ENCODE measurements at regions not wholly inside any gene's neighbourhood (a gene's known extent, or its start where the extent isn't known, plus 50 kb on each side); places are given as distances from the start of the nearest gene placed in this dataset.

DNA sequence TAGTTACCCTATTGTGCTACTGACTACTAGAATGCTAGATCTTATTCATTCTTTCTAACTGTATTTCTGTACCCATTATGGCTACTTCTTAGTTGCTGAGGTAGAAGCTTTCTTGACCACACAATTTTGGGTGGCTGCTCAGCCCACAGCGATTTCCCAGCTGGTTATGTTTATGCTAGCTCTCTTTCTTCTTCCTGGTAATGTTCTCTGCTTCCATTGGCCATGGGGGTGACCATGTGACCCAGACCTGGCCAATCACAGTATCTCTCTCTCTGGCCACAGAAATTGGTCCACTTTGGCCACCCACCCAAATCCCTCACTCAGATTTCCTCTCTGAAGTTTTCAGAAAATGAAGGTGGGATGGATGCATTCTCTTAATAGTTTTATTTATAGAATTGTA lies 427.9 kb upstream of the CLINT1 start:
- no peak for DNase-seq

DNA sequence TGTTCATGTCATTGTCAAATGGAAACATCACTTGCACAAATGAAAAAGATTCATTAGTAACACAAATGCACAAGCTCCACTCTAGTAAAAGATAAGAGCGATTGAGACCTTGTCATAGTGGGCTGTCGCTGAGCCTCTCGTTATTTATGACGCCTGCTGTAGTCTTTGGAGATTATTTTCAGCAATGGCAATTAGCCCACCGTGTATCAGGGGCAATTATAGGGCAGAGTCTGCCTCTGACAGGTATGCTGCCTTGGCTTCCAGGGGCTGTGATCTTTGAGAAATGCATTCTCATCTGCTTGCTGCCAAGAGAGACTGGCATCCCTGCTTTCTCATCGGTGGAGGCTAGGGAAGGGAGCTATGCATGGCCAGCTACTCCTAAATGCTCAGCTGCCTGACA lies 426.8 kb upstream of the CLINT1 start:
- DNase-seq = no peak

DNA sequence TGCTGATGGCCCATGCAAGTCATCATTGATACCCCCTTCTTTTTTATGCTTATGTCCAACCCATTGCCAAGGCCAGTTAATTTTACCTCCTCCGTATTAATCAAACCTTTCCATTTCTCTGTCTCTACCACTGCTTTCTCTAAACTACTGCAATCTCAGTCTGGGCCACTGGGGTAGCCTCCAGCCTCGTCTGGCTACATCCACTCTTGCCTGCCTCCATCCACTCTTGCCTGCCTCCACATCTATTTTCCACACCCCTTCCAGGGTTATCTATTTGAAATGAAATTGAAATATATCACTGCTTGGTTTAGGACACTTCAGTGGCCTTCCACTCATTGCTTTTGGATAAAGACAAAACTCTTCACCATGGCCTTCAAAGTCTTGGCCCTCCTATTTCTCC lies 425.3 kb upstream of the CLINT1 start:
- DNase-seq = no peak

GRCh38 chr5:158283397-158283796 lies 424.5 kb upstream of the CLINT1 start:
- DNase-seq = no peak

DNA sequence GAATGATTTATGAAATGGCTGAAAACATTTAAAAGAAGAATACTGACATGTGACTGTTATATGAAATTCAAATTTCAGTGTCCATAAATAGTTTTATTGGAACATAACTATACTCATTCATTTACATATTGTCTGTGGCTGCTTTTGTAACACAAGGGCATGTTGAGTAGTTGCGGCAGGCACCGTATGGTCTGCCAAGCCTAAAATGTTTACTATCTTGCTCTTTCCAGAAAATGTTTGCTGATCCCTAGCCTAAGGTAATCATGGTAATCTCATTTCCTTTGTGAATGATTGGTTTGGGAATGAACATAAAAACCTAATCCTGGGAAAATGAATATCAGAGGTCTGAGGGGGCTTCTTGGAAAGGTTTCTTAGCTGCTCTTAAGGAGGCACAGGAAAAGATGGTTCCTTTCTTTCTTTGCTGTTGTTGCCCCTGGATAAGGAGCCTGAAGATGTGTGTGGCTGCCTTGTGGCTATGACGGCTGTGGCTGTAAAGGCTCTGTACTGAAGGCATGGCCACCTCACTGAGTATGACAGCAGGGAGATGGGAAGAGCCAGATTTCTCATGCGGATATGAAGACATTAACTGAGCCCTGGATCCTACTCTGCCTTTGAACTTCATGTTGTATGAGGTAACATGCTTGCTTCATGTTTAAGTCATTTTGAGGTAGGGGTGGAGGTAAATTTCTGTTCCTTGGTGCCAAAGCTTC lies 419.4 kb upstream of the CLINT1 start:
- no peak for DNase-seq

- DNase-seq = no peak
These were observed 418.3 kb upstream of the CLINT1 start for GRCh38 chr5:158277276-158277675.

- DNase-seq = no peak
These were observed 417.7 kb upstream of the CLINT1 start for GRCh38 chr5:158276692-158277091.

DNA sequence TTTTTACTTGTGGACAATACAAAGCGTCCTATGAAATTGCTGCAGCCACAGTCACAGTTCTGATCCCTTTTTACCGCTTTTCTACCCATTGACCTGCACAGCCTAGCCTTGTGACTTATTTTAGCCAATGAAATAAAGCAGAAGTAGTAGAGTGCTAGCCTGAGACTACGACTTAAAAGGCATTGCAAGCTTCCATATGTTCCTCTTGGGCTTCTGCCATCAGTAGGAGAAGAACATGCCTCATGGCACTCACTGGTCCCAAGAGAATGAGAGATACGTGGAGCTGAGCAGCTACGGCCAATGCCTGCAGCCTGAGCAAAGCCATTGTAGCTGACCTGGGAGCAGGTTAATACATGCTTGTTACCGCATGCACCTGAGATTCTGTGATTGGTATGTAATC lies 416.6 kb upstream of the CLINT1 start:
- DNase-seq = no peak

- no peak for DNase-seq
These were observed 414.1 kb upstream of the CLINT1 start for GRCh38 chr5:158273035-158273434.

- no peak for DNase-seq
These were observed 413.5 kb upstream of the CLINT1 start for GRCh38 chr5:158272409-158272808.

DNA sequence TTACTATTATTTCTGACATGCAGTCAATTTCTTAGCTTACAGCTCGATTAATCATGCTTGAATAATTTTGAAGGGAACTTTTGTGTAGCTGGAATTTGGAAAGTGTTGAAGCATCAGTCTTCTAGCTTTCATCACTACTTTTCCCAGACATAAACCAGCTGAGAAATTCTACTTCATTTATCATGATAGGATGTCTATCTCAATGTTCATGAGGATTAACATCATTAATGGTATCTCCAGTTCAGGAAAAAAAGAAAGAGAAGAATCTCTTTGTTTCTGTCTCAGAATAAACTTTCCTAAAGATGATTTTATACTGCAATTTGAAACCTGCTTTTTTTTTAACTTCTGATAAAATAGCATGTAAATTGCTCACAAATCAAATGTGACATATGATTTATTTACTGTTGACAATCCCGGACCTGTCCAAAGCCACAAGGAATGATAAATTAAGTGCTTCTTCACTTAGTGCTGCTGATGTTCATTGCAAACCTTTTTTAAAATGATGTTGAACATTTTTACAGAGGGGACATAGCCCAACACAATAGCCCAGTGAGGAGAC lies 412.1 kb upstream of the CLINT1 start:
- no peak for DNase-seq

GRCh38 chr5:158268286-158268685 lies 409.3 kb upstream of the CLINT1 start:
- DNase-seq = no peak

DNA sequence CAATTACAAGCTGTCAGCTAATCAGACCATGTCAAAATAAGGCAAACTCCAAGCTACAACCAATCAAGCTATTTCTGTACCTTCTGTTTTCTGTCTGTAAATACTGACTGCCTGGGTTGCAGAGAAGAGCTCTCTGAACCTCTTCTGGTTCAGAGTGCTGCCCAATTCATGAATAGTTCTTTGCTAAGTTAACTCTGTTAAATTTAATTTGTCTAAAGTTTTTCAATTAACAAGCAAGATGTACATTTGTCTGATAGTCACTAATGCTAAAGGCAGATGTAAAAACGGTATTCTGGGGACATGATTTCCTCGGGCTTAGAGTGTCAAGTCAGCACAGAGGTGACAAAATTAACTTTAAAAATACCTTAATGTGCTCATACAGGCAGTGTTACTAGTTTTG lies 408.3 kb upstream of the CLINT1 start:
- DNase-seq = no peak

GRCh38 chr5:158265931-158266700 lies 407.2 kb upstream of the CLINT1 start:
- DNase-seq = no peak

- no peak for DNase-seq
These were observed 406.4 kb upstream of the CLINT1 start for GRCh38 chr5:158265346-158265745.

GRCh38 chr5:158264264-158264663 lies 405.3 kb upstream of the CLINT1 start:
- no peak for DNase-seq

- DNase-seq = no peak
These were observed 402.9 kb upstream of the CLINT1 start for GRCh38 chr5:158261674-158262367.

- no peak for DNase-seq
These were observed 397.2 kb upstream of the CLINT1 start for GRCh38 chr5:158256096-158256495.

- DNase-seq = no peak
These were observed 396.7 kb upstream of the CLINT1 start for GRCh38 chr5:158255609-158256008.

DNA sequence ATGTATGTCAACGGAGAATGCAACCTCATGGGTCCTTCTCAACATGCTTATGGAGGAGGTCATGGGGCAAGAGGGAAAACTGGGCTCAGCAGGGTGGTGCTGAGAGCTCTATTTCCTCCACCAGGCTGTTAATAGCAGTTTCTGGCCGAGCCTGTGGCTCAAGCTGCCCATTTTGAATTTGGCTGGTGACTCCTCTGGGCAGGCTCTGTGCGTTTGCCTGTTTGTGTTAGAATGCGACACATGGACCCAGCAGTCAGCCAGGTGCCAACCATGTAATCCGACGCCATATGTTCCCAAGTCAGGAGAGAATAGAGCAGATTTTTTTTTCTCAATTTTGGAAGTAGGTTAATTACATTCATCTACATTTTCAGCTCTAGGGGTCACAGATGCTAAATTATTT lies 387.7 kb upstream of the CLINT1 start:
- no peak for DNase-seq

DNA sequence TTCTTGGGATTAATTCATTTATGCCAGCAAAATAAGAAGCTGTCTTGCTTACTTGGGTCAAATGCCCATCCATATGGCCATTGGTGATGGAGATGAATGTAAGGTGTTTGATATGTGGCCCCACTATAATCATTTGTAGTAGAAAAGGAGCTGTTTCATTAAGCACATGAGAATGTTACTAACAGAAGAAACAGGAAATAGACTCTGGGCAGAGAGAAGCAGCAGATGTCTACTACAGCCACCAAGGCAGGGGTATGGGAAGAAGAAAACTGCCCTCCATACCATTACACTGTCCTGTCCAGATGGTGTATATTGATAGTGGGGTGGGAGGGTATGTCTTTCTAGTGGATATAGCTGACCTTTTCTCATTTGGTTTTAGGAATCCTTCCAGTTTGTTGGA lies 386.6 kb upstream of the CLINT1 start:
- DNase-seq = no peak

- DNase-seq = no peak
These were observed 385.9 kb upstream of the CLINT1 start for GRCh38 chr5:158244882-158245281.

- DNase-seq = no peak
These were observed 377.8 kb upstream of the CLINT1 start for GRCh38 chr5:158236511-158237335.

Measured in kidney glomerular epithelial cell (primary cell).